DMS153 treated with DMSO at 0.1 percent for 48 hours (cell line): ENCODE measurements at regions not wholly inside any gene's neighbourhood (a gene's known extent, or its start where the extent isn't known, plus 50 kb on each side); places are given as distances from the start of the nearest gene placed in this dataset.

Experiments
- DNase-seq: peaks from one replicate; lab custom pipeline; 2025; ENCODE audit not compliant: unreplicated experiment; lab: John Stamatoyannopoulos, UW

GRCh38 chr20:57860576-57860975, 150.8 kb upstream of the PMEPA1 start:
- DNase-seq: no peak

- DNase-seq: no peak
Observed at GRCh38 chr20:57857969-57858368, 148.2 kb upstream of the PMEPA1 start.

- DNase-seq: no peak
Observed at GRCh38 chr20:57857118-57857517, 147.3 kb upstream of the PMEPA1 start.

- no peak for DNase-seq
Observed at GRCh38 chr20:57856658-57857057, 146.8 kb upstream of the PMEPA1 start.

- no peak for DNase-seq
Observed at GRCh38 chr20:57851796-57852195, 142.0 kb upstream of the PMEPA1 start.

GRCh38 chr20:57851025-57851682, 141.3 kb upstream of the PMEPA1 start:
- DNase-seq: no peak

- no peak for DNase-seq
Observed at GRCh38 chr20:57849521-57850215, 139.9 kb upstream of the PMEPA1 start.

GRCh38 chr20:57849121-57849520, 139.3 kb upstream of the PMEPA1 start:
- DNase-seq: no peak

- no peak for DNase-seq
Observed at GRCh38 chr20:57848282-57848681, 138.5 kb upstream of the PMEPA1 start.

- no peak for DNase-seq
Observed at GRCh38 chr20:57847104-57847503, 137.3 kb upstream of the PMEPA1 start.

GRCh38 chr20:57844626-57845596, 135.1 kb upstream of the PMEPA1 start:
- no peak for DNase-seq

GRCh38 chr20:57843941-57844625, 134.3 kb upstream of the PMEPA1 start:
- DNase-seq: no peak

- no peak for DNase-seq
Observed at GRCh38 chr20:57842720-57843119, 132.9 kb upstream of the PMEPA1 start.

GRCh38 chr20:57841297-57841866, 131.6 kb upstream of the PMEPA1 start:
- no peak for DNase-seq

GRCh38 chr20:57840504-57841296, 130.9 kb upstream of the PMEPA1 start:
- DNase-seq: no peak

GRCh38 chr20:57840066-57840465, 130.3 kb upstream of the PMEPA1 start:
- DNase-seq: no peak

- DNase-seq: no peak
Observed at GRCh38 chr20:57838670-57839151, 128.9 kb upstream of the PMEPA1 start.

- no peak for DNase-seq
Observed at GRCh38 chr20:57837208-57838035, 127.6 kb upstream of the PMEPA1 start.
